OCI-LY1 (cell line): ENCODE measurements at regions not wholly inside any gene's neighbourhood (a gene's known extent, or its start where the extent isn't known, plus 50 kb on each side); places are given as distances from the start of the nearest gene placed in this dataset.

ENCODE experiments used
- CTCF ChIP-seq: fragments of 200-600 bp; sonication (generic), shearing (Covaris generic); IDR thresholded peaks from 2 replicates; pipeline ENCODE4 v1.5.1; 2017; ENCODE audit warnings: mild to moderate bottlenecking, antibody characterized with exemption, low read length, moderate library complexity, mixed read lengths
- EZH2 ChIP-seq: fragments of 200-600 bp; sonication (generic), shearing (Covaris generic); IDR thresholded peaks from 2 replicates; pipeline ENCODE4 v1.8.0; 2017; ENCODE audit warnings: borderline replicate concordance, mixed run types, mild to moderate bottlenecking, antibody characterized with exemption, low read length, moderate library complexity, mixed read lengths

- TF ChIP-seq CTCF (no peak), EZH2 (no peak)
These were observed 79.7 kb upstream of the LRATD1 start for GRCh38 chr2:14552818-14553217.
